Panc1 (cell line): ENCODE measurements at regions not wholly inside any gene's neighbourhood (a gene's known extent, or its start where the extent isn't known, plus 50 kb on each side); places are given as distances from the start of the nearest gene placed in this dataset.

ENCODE experiments used
- CTCF ChIP-seq: fragments of 450-650 bp; IDR thresholded peaks from 2 replicates; pipeline ENCODE4 v1.5.1; 2017; ENCODE audit warnings: mild to moderate bottlenecking
- REST ChIP-seq, 2 experiments: IDR thresholded peaks; 2 replicates each; pipeline ENCODE4 v1.6.1; 2011 to 2012; ENCODE audit warnings: low read depth in 2 of 2, control low read depth in 1 of 2, low read length in 1 of 2, mild to moderate bottlenecking in 1 of 2, moderate library complexity in 1 of 2; ENCODE audit not compliant: insufficient read depth in 1 of 2
- SIN3A ChIP-seq: IDR thresholded peaks from 2 replicates; pipeline ENCODE4 v1.6.1; 2012; ENCODE audit warnings: low read depth, mild to moderate bottlenecking, low read length, moderate library complexity, borderline replicate concordance; ENCODE audit not compliant: insufficient read depth

- TF ChIP-seq REST (IDR thresholded peaks at IDR 0.05; ENCODE audit: insufficient read depth in 1 of 2, low read depth in 2 of 2, low read length in 1 of 2) (no peak), CTCF (no peak), SIN3A (no peak)
Measured at GRCh38 chr9:121556580-121556979, 56.9 kb upstream of the GGTA1 start.
